DND-41 (cell line): ENCODE measurements at regions not wholly inside any gene's neighbourhood (a gene's known extent, or its start where the extent isn't known, plus 50 kb on each side); places are given as distances from the start of the nearest gene placed in this dataset.

Experiments
- ATAC-seq: fragments of 200-7000 bp; cut with Tn5 transposase; 3 replicates; pipeline ENCODE4 v1.9.1; 2021; ENCODE audit warnings: low read depth; ENCODE audit not compliant: insufficient read depth
- DNase-seq: peaks from one replicate; pipeline ENCODE4 v3.0.0-alpha.2; 2020
- H2AFZ ChIP-seq: 2 replicates; pipeline ENCODE4 v1.6.0; 2012; ENCODE audit warnings: low read depth, low read length
- H3K27ac ChIP-seq: 2 replicates; pipeline ENCODE4 v1.5.1; 2012; ENCODE audit warnings: low read length, inconsistent platforms
- H3K27me3 ChIP-seq: fragments of 200-600 bp; sonication (generic); 2 replicates; pipeline ENCODE4 v1.6.0; 2012; ENCODE audit warnings: low read length, mild to moderate bottlenecking, inconsistent platforms; ENCODE audit not compliant: insufficient read depth, poor library complexity
- H3K36me3 ChIP-seq: 2 replicates; pipeline ENCODE4 v1.5.1; 2012; ENCODE audit warnings: low read length, inconsistent platforms; ENCODE audit not compliant: insufficient read depth
- H3K4me1 ChIP-seq: 2 replicates; pipeline ENCODE4 v1.5.1; 2012; ENCODE audit warnings: mild to moderate bottlenecking, low read length; ENCODE audit not compliant: insufficient read depth
- H3K4me2 ChIP-seq: 2 replicates; pipeline ENCODE4 v1.6.0; 2012; ENCODE audit warnings: mild to moderate bottlenecking, moderate library complexity, low read length, inconsistent platforms; ENCODE audit not compliant: insufficient read depth
- H3K4me3 ChIP-seq, 2 experiments: fragments of 200-600 bp in 1 of 2; shearing (Covaris generic) in 1 of 2; 2 replicates each; pipeline ENCODE4 v1.5.1; 2012 to 2016; ENCODE audit warnings: inconsistent platforms in 2 of 2, low read length in 2 of 2, mild to moderate bottlenecking in 2 of 2, low read depth in 1 of 2, moderate library complexity in 1 of 2
- H3K79me2 ChIP-seq: 2 replicates; pipeline ENCODE4 v1.6.0; 2012; ENCODE audit warnings: low read length, inconsistent platforms; ENCODE audit not compliant: insufficient read depth
- H3K9ac ChIP-seq: 2 replicates; pipeline ENCODE4 v1.6.0; 2012; ENCODE audit warnings: low read depth, mild to moderate bottlenecking, inconsistent platforms, low read length, moderate library complexity
- H3K9me3 ChIP-seq: 2 replicates; pipeline ENCODE4 v1.5.1; 2012; ENCODE audit warnings: low read length, moderate library complexity, mild to moderate bottlenecking, inconsistent platforms; ENCODE audit not compliant: insufficient read depth, severe bottlenecking
- H4K20me1 ChIP-seq: 2 replicates; pipeline ENCODE4 v1.6.0; 2012; ENCODE audit warnings: low read length; ENCODE audit not compliant: insufficient read depth
- EZH2 ChIP-seq: IDR thresholded peaks from 3 replicates; pipeline ENCODE4 v1.6.1; 2012; ENCODE audit warnings: borderline replicate concordance, low read depth, mild to moderate bottlenecking, moderate library complexity, low read length, inconsistent platforms; ENCODE audit not compliant: severe bottlenecking
- TF ChIP-seq, protein P1 (sequence below): IDR thresholded peaks from 2 replicates; pipeline ENCODE4 v1.5.1; 2012; ENCODE audit warnings: borderline replicate concordance, low read length, moderate library complexity, mild to moderate bottlenecking; ENCODE audit not compliant: poor library complexity, severe bottlenecking; ENCODE audit errors: extremely low read depth

DNA sequence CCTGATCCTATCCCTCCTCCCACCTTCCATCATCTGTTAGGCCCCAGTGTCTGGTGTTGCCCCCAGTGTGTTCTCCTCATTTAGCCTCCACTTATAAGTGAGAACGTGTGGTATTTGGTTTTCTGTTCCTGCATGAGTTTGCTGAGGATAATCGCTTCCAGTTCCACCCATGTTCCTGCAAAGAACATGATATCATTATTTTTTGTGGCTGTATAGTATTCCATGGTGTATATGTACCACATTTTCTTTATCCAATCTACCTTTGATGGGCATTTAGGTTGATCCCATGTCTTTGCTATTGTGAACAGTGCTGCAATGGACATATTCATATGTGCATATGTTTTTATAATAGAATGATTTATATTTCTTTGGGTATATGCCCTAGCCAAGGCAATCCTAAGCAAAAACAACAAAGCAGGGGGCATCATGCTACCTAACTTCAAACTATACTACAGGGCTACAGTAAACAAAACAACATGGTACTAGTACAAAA, 142.9 kb downstream of the TNFSF18 start:
- peaks cover 28% of the 10 kb centered on the region for H3K4me1 ChIP-seq
- H3K9me3 ChIP-seq = peaks cover 13% of the 10 kb centered on the region
- no peak for DNase-seq
- H3K4me2 ChIP-seq = peak overlapping the region; percentile 66
- TF ChIP-seq, protein P1, sequence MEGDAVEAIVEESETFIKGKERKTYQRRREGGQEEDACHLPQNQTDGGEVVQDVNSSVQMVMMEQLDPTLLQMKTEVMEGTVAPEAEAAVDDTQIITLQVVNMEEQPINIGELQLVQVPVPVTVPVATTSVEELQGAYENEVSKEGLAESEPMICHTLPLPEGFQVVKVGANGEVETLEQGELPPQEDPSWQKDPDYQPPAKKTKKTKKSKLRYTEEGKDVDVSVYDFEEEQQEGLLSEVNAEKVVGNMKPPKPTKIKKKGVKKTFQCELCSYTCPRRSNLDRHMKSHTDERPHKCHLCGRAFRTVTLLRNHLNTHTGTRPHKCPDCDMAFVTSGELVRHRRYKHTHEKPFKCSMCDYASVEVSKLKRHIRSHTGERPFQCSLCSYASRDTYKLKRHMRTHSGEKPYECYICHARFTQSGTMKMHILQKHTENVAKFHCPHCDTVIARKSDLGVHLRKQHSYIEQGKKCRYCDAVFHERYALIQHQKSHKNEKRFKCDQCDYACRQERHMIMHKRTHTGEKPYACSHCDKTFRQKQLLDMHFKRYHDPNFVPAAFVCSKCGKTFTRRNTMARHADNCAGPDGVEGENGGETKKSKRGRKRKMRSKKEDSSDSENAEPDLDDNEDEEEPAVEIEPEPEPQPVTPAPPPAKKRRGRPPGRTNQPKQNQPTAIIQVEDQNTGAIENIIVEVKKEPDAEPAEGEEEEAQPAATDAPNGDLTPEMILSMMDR = no peak
- no peak for TF ChIP-seq EZH2
- peak overlapping the region; percentile 95 for H3K27ac ChIP-seq
- no peaks in the 10 kb centered on the region for H3K27me3 ChIP-seq
- peaks cover 3% of the 10 kb centered on the region; the same call in 1 of the 2 replicates for H3K36me3 ChIP-seq
- no peak overlapping the region for H2AFZ ChIP-seq
- H3K9ac ChIP-seq = peak overlapping the region; percentile 49
- H3K4me3 ChIP-seq = peak overlapping the region in 1 of 2 experiments; percentile 48; a peak in 2 of 4 replicates
- no peaks in the 10 kb centered on the region for H4K20me1 ChIP-seq
- no peak for ATAC-seq
- H3K79me2 ChIP-seq = no peaks in the 10 kb centered on the region

- ATAC-seq = no peak
- Histone ChIP-seq H3K9me3 (peaks cover 23% of the 10 kb centered on the region), H3K79me2 (no peaks in the 10 kb centered on the region), H3K27ac (no peak overlapping the region), H3K4me2 (no peak overlapping the region), H3K4me3 (no peak overlapping the region), H2AFZ (no peak overlapping the region), H3K4me1 (peaks cover 28% of the 10 kb centered on the region), H3K27me3 (no peaks in the 10 kb centered on the region), H3K9ac (no peak overlapping the region), H3K36me3 (peaks cover 5% of the 10 kb centered on the region; the same call in 1 of the 2 replicates), H4K20me1 (no peaks in the 10 kb centered on the region)
- DNase-seq = no peak
- TF ChIP-seq, protein P1 = no peak
- no peak for TF ChIP-seq EZH2
These were observed 141.0 kb downstream of the TNFSF18 start for GRCh38 chr1:172909606-172910326.

- Histone ChIP-seq H3K27ac (no peak overlapping the region), H3K4me2 (no peak overlapping the region), H3K4me1 (peaks cover 4% of the 10 kb centered on the region), H3K79me2 (no peaks in the 10 kb centered on the region), H3K9ac (no peak overlapping the region), H3K4me3 (no peak overlapping the region), H4K20me1 (no peaks in the 10 kb centered on the region), H3K27me3 (no peaks in the 10 kb centered on the region), H2AFZ (no peak overlapping the region), H3K36me3 (peaks cover 5% of the 10 kb centered on the region; the same call in 1 of the 2 replicates), H3K9me3 (peaks cover 23% of the 10 kb centered on the region)
- TF ChIP-seq, protein P1 = no peak
- TF ChIP-seq EZH2 = no peak
- ATAC-seq (no peak), DNase-seq (peak; percentile 16)
These were observed 137.9 kb downstream of the TNFSF18 start for GRCh38 chr1:172912765-172913260.
